Choroid plexus epithelial cell (primary cell): ENCODE measurements at regions not wholly inside any gene's neighbourhood (a gene's known extent, or its start where the extent isn't known, plus 50 kb on each side); places are given as distances from the start of the nearest gene placed in this dataset.
A peak's percentile ranks its signal among the peaks of the same experiment; 100 is the strongest.

Source experiments
- DNase-seq: peaks from one replicate; pipeline ENCODE4 v3.0.0-alpha.2; 2010; ENCODE audit warnings: low read depth
- H3K4me3 ChIP-seq: 2 replicates; pipeline ENCODE4 v1.5.1; 2011; ENCODE audit warnings: low read depth, mild to moderate bottlenecking, control low read depth, low read length, moderate library complexity
- TF ChIP-seq, protein P1 (sequence below): conservative IDR thresholded peaks from 2 replicates; pipeline ENCODE4 v1.5.1; 2011; ENCODE audit warnings: low read depth, mild to moderate bottlenecking, control low read depth, inconsistent platforms, low read length, moderate library complexity

DNA sequence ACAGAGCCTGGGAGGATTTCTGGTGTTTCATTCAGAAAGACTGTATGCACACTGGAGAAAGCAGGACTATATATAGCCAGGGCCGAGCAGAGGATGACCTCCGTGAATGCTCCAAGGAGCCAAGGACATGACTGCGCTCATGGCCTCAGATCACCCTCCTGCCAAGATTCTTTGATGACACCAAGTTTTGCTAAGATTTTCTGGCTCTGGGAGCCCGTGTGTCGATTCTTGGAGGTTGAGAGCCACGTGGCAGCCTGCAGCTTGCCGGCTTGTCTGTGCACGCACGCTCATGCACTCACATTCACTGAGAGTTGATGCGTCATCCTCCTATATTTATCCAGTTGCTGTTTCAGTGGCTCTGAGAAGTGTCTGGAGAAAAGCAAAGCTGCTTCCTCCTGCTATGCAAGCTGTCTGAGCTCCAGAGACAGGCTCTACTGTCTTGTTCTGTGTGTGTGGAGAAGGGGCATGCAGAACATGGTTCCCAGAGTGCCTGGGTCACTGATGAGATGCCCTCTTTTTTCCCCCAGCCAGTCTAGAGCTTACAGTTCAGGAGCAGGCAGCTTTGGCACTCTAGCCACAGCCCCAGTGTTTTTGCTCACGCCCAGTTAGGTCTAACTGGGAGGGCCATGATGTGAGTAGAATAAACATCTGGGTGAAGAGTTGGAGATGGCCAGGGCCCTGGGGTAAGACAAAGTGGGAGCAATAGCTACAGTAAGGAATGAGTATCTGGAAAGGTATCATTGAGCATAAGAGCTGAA, 64.9 kb upstream of the SCOC start:
- TF ChIP-seq, protein P1, sequence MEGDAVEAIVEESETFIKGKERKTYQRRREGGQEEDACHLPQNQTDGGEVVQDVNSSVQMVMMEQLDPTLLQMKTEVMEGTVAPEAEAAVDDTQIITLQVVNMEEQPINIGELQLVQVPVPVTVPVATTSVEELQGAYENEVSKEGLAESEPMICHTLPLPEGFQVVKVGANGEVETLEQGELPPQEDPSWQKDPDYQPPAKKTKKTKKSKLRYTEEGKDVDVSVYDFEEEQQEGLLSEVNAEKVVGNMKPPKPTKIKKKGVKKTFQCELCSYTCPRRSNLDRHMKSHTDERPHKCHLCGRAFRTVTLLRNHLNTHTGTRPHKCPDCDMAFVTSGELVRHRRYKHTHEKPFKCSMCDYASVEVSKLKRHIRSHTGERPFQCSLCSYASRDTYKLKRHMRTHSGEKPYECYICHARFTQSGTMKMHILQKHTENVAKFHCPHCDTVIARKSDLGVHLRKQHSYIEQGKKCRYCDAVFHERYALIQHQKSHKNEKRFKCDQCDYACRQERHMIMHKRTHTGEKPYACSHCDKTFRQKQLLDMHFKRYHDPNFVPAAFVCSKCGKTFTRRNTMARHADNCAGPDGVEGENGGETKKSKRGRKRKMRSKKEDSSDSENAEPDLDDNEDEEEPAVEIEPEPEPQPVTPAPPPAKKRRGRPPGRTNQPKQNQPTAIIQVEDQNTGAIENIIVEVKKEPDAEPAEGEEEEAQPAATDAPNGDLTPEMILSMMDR = no peak
- DNase-seq = peak; percentile 86
- no peak overlapping the region for H3K4me3 ChIP-seq

GRCh38 chr4:140305053-140305452, 68.4 kb upstream of the SCOC start:
- peak; percentile 17 for DNase-seq
- TF ChIP-seq, protein P1 = no peak
- H3K4me3 ChIP-seq = no peak overlapping the region

DNA sequence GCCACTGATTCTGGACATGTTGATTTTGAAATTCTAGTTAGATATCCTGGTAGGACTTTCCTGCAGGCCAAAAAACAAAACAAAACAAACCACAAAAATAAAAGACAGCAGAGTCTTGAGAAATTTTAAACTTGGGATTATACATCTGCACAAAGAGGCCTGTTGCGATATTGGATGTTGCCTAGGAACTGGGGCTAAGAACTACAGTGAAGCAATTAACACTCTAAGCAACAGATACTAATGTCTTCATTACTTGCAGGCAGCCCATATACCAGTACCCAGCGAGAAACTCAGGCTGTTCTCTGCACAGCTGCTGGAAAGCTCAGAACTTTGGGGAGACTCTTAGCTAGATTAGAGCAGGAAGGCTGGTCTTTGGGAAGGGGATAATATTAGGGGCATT, 69.1 kb upstream of the SCOC start:
- TF ChIP-seq, protein P1 = no peak
- DNase-seq = peak; percentile 2
- no peak overlapping the region for H3K4me3 ChIP-seq

DNA sequence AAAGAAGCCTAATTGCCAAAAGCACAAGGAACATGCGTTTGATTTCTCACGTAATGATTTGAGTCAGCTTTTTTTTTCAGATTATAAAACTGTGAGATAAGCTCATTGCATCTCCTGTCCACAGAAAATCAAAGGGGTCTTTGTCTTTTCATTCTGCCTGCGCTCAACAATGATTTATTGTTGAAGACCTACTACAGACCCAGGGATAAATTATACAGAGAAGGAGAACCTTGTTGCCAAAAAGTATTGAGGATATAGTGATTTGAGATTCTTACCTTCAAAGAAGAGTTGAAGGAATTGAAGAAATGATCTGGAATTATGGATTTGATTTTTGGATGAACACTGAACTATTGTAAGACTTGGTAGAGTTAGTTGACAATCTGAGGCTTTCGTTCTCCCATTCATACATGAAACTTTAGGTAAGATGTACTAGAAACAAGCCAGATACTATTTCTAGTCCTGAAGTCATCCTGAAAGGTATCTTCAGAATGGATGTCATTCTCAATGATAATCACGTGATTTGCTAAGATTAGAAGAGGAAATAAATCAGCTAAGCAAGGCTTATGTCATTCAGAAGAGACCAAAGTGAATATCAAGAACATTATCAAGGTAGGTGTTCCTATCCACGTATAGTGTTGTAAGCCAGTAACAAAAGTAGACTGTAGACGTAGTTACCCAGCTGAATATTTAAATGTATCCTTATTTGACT, 71.1 kb upstream of the SCOC start:
- DNase-seq = no peak

GRCh38 chr4:140300271-140300970, 73.0 kb upstream of the SCOC start:
- no peak overlapping the region for H3K4me3 ChIP-seq
- DNase-seq = peak; percentile 60
- TF ChIP-seq, protein P1 = no peak

More for the DNA sequence above, 71.1 kb upstream of the SCOC start:
- TF ChIP-seq, protein P1 = no peak
- H3K4me3 ChIP-seq = no peak overlapping the region

- TF ChIP-seq, protein P1 = no peak
- no peak for DNase-seq
Observed at GRCh38 chr4:140298001-140298400, 75.4 kb upstream of the SCOC start.

More at GRCh38 chr4:140298001-140298400, 75.4 kb upstream of the SCOC start:
- H3K4me3 ChIP-seq = no peak overlapping the region
